ENCODE measurements at regions not wholly inside any gene's neighbourhood (a gene's known extent, or its start where the extent isn't known, plus 50 kb on each side); places are given as distances from the start of the nearest gene placed in this dataset.
"Not testable (repeated sequence)": the region's sequence is repeated elsewhere in the genome, so short reads cannot be mapped to it uniquely, and the experiment has no call there.

DNA sequence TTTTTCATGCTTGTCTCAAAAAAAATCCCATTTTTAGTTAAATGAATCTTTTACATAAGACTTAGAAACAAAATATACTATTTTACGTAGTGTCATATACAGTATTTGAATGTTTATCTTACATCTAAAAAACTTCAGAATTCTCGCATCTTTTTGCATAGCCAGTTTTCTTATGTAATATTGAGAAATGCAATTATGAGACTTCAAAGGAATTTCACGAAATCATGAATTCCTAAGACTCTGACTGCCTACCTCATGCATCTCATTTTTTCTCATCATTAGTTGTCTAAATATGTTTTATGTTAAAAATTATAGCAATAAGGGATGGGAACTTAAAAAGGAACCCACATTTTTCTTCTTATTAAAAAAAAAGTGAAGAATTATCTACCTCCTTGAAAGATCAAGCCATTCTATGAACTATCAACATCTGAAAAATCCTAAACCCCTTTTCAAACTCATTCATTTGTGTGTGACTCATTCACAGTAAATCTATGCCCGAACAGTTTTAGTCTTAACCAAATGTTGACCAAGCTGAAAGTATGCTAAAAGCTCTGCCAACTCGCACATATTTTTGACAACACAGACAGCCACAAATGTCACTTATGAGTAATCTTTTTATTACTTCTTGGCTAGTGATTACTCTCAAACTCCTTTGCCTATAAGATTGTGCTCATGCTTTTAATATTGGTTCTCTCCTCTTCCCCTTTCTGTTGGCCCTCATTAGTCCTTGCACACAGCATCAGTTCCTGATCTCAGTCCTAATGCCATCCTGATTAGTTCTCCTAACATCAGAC, 115.9 kb downstream of the DCLK3 start:
- ChIA-PET POLR2A (no interaction called here), CTCF (no interaction called here)
- TF ChIP-seq CTBP1 (IDR thresholded peaks at IDR 0.05; ENCODE audit: borderline replicate concordance) (no peak), FOXA1 (IDR thresholded peaks at IDR 0.05) (no peak), SP1 (IDR thresholded peaks at IDR 0.05) (no peak), NFRKB (IDR thresholded peaks at IDR 0.05) (no peak), SUZ12 (IDR thresholded peaks at IDR 0.05) (no peak), L3MBTL2 (conservative IDR thresholded peaks at IDR 0.05) (no peak), ELF4 (IDR thresholded peaks at IDR 0.05) (no peak)
- DNase-seq (ENCODE audit: extremely low spot score): no peak

DNA sequence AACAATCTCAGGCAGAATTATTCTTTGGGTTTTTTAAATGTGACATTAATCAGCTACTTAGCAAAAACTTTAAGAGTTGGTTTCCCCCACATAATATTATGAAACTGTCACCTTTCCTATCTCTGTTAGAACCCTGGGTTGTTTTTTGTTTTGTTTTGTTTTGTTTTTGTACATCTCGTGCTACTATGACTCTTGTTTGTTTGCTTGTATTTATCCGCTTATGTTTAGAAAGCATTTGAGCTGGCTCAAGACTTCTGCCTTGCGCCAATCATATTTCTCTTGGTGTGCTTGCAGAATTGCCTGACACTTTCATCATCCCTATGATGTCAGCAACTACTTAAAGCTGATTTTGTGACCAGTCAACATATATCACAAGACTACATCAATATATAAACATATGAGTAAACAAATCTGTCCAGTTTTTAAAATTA, 116.9 kb downstream of the DCLK3 start:
- no peak for DNase-seq (ENCODE audit: extremely low spot score)
- ChIA-PET POLR2A (no interaction called here), CTCF (interaction anchor here (0.7 kb wide), 1 partner anchor 265 kb away, joined by 4 read pairs; no protein-coding TSS in a partner anchor)
- no peak for TF ChIP-seq FOXK2 (IDR thresholded peaks at IDR 0.05)
- TF ChIP-seq SUZ12 (IDR thresholded peaks at IDR 0.05): no peak
- TF ChIP-seq FOXA1 (IDR thresholded peaks at IDR 0.05): no peak
- no peak for TF ChIP-seq ZNF384 (IDR thresholded peaks at IDR 0.05)
- TF ChIP-seq ARNT (IDR thresholded peaks at IDR 0.05): no peak
- TF ChIP-seq HDGF (IDR thresholded peaks at IDR 0.05; ENCODE audit: borderline replicate concordance): no peak
- TF ChIP-seq BHLHE40 (IDR thresholded peaks at IDR 0.05; ENCODE audit: borderline replicate concordance): no peak
- no peak for TF ChIP-seq FOXM1 (IDR thresholded peaks at IDR 0.05; ENCODE audit: borderline replicate concordance)
- no peak for TF ChIP-seq TARDBP (IDR thresholded peaks at IDR 0.05)
- TF ChIP-seq ELF4 (IDR thresholded peaks at IDR 0.05): no peak
- no peak for TF ChIP-seq SP1 (IDR thresholded peaks at IDR 0.05)
- TF ChIP-seq LEF1 (IDR thresholded peaks at IDR 0.05; ENCODE audit: borderline replicate concordance): no peak
- no peak for TF ChIP-seq NFRKB (IDR thresholded peaks at IDR 0.05)
- TF ChIP-seq CTBP1 (IDR thresholded peaks at IDR 0.05; ENCODE audit: borderline replicate concordance): no peak

GRCh38 chr3:36643192-36643591, 121.2 kb downstream of the DCLK3 start:
- TF ChIP-seq FOXK2 (IDR thresholded peaks at IDR 0.05) (no peak), HDGF (IDR thresholded peaks at IDR 0.05; ENCODE audit: borderline replicate concordance) (no peak), ARNT (IDR thresholded peaks at IDR 0.05) (no peak), ELF4 (IDR thresholded peaks at IDR 0.05) (no peak), PKNOX1 (IDR thresholded peaks at IDR 0.05) (no peak), BHLHE40 (IDR thresholded peaks at IDR 0.05; ENCODE audit: borderline replicate concordance) (no peak), ZNF384 (IDR thresholded peaks at IDR 0.05) (no peak)
- ChIA-PET POLR2A (no interaction called here), CTCF (no interaction called here)
- no peak for DNase-seq (ENCODE audit: extremely low spot score)

DNA sequence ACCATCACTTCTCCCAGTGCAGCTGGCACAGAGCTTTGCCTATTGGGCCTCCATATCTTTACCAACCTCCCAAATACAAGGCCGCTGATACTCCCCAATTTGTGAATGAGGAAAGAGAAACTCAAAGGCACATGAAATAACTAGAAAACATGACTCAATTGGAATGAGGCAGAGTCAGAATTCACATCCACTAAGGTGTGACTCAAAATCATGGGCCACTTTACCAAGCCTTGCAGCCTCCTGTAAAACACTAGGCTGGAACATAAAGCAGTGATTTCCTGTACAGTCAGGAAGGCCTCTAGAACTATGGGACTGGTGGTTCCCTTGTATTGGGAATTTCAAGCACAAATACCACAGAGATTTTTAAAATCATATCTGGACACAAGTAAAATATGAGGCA, 128.6 kb downstream of the DCLK3 start:
- CTCF ChIA-PET: no interaction called here
- no peak for TF ChIP-seq SUZ12 (IDR thresholded peaks at IDR 0.05)
- TF ChIP-seq BHLHE40 (IDR thresholded peaks at IDR 0.05; ENCODE audit: borderline replicate concordance): no peak
- no peak for TF ChIP-seq SP1 (IDR thresholded peaks at IDR 0.05)
- POLR2A ChIA-PET: no interaction called here
- DNase-seq (ENCODE audit: extremely low spot score): no peak

- DNase-seq (ENCODE audit: extremely low spot score); POLR2A ChIA-PET; CTCF ChIA-PET: not testable (repeated sequence)
These were observed 130.5 kb downstream of the DCLK3 start for GRCh38 chr3:36633897-36634296.

DNA sequence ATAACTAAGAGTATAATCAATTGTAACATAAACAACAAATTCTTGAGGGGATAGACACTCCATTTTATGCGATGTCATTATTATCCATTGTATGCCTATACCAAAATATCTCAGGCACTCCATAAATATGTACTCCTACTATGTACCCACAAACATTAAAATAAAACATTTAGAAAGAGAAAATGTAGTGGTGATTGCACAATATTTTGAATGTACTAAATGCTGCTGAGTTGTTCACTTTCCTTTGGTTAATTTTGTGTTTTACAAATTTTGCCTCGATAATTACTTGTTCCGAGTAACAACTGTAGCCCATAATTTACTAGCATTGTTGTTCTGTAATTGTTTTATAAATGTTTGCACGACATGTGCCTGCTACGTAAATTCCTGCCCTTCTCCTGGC, 131.3 kb downstream of the DCLK3 start:
- CTCF ChIA-PET: interaction anchor here (0.6 kb wide), 1 partner anchor 33 kb away, joined by 3 read pairs; no protein-coding TSS in a partner anchor
- POLR2A ChIA-PET: no interaction called here
- no peak for TF ChIP-seq ARNT (IDR thresholded peaks at IDR 0.05)
- no peak for TF ChIP-seq FOXK2 (IDR thresholded peaks at IDR 0.05)
- no peak for DNase-seq (ENCODE audit: extremely low spot score)

DNA sequence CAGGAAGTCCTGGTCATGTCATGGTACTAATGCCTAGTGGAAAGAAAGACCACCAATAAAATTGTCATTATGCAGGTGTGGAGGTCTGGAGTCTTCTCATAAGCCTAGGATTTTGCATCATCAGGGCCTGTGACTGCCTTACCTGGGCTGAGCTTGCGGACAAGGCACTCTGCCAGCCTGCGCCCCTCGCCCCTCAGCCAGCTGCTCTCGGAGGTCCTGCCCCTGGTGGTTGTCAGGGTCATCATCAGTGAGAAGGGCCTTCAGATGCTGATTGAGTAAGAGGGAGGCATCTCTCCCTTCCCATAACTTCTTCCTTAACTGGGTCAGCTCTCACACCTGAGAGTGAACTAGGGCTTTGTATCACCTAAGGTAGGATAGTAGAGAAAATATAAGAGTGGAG, 132.8 kb downstream of the DCLK3 start:
- POLR2A ChIA-PET: no interaction called here
- CTCF ChIA-PET: no interaction called here
- no peak for DNase-seq (ENCODE audit: extremely low spot score)
- TF ChIP-seq FOXA1 (IDR thresholded peaks at IDR 0.05) (no peak), CTBP1 (IDR thresholded peaks at IDR 0.05; ENCODE audit: borderline replicate concordance) (no peak), ARNT (IDR thresholded peaks at IDR 0.05) (no peak), FOXM1 (IDR thresholded peaks at IDR 0.05; ENCODE audit: borderline replicate concordance) (no peak)

DNA sequence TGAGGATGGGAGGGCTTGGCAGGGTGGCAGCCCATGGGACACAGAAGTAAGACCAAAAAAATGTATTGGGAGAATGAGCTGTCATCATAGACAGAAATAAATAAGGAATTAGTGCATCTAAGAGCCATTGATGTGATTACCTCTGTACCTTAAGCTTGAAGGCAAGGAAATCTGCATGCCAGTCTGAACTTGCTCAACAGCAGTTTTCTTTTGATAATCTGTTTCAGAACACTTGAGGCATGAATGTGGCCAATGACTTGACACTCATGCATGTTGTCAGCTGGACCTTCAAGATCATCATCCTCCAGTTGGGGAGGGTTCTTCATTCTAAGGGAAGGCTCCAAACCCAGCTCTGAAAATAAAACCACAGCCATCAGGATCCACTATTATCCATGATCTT, 148.5 kb downstream of the DCLK3 start:
- no peak for DNase-seq (ENCODE audit: extremely low spot score)
- TF ChIP-seq CTBP1 (IDR thresholded peaks at IDR 0.05; ENCODE audit: borderline replicate concordance) (no peak), NFRKB (IDR thresholded peaks at IDR 0.05) (no peak)
- CTCF ChIA-PET: no interaction called here
- POLR2A ChIA-PET: no interaction called here

All from HEK293T (cell line).